ENCODE measurements at regions not wholly inside any gene's neighbourhood (a gene's known extent, or its start where the extent isn't known, plus 50 kb on each side); places are given as distances from the start of the nearest gene placed in this dataset.

- no peak for DNase-seq (ENCODE audit: low read depth)
Measured at GRCh38 chr18:45317948-45318640, 297.2 kb upstream of the SLC14A2 start.

DNA sequence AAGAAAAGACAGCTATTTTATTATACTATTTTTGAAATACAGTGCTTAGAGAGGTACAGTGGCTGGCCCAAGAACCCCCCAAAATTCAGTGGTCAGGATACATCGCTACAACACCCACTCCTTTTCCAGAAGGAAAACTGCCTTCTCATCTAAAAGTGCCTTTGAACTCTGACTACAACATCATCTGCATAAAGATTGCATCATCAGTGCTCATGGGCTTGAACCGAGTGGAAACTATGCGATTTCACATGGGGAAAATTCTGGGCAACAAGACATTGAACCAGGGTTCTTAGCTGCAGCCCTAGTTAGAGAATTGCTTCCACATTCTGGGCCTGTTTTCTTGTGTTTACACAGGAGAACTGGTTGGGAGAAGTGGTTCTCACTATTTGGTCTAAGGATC, 294.6 kb upstream of the SLC14A2 start:
- DNase-seq (ENCODE audit: low read depth), result no peak

DNA sequence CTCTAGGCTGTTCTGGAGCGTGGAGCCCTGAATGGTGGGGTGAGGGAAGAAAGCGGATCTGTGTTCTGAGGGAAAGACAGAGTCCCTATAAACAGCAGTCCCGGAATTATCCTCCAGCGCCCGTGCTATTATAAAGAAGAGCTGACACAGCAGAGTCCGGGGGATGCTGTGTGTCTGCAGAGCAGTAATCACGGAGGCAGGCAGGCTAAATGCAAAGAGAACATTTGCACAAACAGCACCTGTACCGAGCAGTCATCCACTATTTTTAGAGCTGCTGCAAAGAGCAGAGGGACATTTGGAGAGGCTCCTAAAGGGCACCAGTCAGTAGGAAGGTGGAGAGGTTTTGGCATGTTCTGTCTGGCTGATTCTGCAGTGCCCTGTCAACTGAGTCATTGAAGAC, 293.8 kb upstream of the SLC14A2 start:
- no peak for DNase-seq (ENCODE audit: low read depth)

DNA sequence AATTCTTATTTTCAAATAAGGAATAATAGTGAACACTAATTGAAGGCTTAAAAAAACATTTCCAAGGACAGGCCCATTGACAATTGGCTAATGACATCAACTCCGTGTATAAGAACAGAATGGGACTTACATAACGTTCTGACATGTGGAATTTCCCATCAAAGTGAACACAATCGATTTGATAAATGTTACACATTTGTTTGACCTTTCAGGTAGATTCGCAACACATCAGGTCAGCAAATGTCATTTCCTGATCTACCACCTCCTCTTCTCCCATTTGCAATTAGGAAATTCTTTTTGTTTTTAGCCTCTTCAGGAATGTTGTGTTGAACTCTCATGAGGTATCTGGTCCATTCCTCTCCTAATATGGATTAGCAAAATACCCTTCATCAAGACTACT, 292.9 kb upstream of the SLC14A2 start:
- no peak for DNase-seq (ENCODE audit: low read depth)

GRCh38 chr18:45324101-45324494, 291.2 kb upstream of the SLC14A2 start:
- DNase-seq (ENCODE audit: low read depth), result no peak

DNA sequence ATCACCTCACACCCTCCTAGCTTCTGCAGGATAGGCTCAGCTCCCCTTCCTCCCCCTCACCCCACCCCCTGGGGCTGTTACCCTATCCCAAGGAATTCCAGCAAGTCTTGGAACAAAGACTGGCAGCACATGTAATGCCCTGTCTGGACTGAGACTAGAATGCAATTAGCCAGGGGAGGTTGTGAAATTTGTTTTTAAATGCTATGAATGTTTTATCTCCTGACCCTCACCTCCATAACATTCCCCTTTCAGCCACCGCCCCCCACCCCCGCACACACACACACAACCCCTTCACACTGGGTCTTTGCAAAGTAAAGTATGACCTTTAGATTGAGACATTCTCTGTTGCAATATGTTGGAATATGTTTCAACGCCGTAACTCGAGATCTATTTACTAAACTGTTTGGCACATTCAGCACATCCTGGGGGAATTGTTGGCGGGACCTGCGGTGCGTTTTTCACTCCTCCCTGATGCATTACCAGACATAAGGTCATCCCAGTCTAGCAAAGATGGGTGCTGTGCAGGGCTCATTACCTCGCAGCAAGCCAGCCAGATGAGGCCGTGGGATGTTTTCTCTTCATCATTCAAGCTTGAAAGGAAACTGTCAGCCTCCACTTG, 290.7 kb upstream of the SLC14A2 start:
- no peak for DNase-seq (ENCODE audit: low read depth)

GRCh38 chr18:45325778-45326177, 289.5 kb upstream of the SLC14A2 start:
- no peak for DNase-seq (ENCODE audit: low read depth)

GRCh38 chr18:45326505-45326904, 288.8 kb upstream of the SLC14A2 start:
- no peak for DNase-seq (ENCODE audit: low read depth)

DNA sequence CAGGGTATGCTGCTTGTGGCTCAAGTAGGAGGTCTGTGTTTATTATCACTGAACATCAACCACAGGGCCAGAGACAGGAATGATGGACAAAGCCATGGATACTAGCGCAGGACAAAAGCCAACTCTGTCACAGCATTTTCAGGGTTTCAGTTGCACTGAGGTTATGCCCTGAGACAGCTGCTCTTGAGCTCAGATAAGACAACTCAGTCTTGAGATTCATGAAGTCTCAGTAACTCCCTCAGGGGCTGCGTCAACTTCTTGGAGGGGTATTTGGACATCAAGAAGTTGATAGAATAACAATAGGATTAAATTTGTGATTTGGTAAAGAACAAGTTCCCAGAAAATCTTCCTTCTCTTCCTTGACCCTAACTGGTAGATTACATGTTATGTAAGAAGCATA, 287.0 kb upstream of the SLC14A2 start:
- DNase-seq (ENCODE audit: low read depth), result no peak

DNA sequence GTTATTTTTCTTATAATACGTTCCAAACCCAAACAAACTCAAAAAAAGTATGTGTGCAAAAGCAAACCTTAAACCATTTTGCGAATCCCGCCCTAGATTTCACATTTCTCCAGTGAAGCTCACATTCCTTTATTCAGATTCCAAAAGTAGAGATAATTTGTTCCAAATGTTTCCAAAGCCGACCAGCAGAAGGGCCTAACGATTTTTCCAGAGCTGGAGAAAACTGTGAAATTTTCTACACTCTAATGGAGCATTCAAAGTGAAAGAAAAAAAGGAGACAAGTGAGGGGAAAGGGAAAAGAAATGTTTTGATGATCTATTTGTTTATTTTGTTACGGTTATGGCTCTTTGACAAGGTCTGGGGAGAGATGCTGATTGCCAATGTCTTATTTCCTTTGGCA, 286.5 kb upstream of the SLC14A2 start:
- DNase-seq (ENCODE audit: low read depth), result no peak

DNA sequence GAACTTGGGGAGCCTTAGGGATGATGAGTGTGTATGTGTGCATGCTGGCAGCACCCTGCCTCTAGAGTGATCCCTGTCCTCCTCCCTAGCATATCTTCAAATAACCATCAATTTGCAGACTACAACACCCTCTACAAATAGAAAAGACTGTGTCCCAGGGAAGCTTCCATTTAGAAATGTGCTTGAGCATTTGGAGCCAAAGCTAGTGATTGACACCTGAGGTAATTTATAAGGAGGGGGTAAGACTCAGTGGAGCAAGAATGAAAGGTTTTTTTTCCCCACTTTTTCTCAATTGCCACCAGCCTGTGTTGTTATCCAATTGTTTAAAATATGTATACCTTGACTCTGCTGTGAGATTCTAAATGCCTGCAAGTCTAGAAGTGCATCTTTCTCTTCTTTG, 286.0 kb upstream of the SLC14A2 start:
- DNase-seq (ENCODE audit: low read depth), result no peak

DNA sequence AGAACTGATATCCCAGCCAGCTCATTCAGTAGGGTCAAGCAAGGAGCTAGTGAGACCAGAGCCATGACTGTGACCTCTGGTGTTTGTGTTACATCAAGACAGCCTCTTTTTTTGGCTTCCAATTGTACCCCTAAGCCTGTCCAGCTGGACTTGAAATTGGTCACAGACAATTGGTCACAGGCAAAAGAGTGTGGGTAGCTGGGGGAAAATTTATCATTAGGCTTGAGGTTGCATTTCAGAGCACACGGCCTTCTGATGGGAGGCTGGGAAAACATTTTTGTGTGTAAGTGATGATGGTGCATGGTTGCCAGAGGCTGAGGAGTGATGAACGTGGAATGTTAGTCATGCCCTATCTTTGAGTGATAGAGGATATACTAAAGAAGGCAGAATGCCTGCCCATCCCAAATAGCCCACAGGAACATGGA, 285.1 kb upstream of the SLC14A2 start:
- DNase-seq (ENCODE audit: low read depth), result no peak

GRCh38 chr18:45332871-45333270, 282.4 kb upstream of the SLC14A2 start:
- DNase-seq (ENCODE audit: low read depth), result no peak

DNA sequence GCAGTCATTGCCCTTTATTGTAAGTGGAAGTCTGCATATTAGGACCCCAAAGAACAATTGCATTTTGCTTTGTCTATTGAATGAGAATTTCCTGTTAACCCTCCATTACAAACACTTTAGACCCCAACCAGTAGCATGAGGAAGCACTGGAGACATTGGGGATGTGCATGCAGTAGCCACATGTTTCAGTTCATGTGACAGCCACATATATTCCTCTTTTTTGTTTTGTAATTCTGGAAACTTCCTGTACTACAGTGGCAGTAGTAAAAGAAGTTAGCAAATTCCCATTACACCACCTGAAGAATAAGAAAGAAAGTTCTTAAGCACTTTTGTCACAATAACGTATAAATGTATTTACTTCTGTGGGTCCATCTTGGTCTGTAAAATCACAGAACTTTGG, 281.1 kb upstream of the SLC14A2 start:
- no peak for DNase-seq (ENCODE audit: low read depth)

DNA sequence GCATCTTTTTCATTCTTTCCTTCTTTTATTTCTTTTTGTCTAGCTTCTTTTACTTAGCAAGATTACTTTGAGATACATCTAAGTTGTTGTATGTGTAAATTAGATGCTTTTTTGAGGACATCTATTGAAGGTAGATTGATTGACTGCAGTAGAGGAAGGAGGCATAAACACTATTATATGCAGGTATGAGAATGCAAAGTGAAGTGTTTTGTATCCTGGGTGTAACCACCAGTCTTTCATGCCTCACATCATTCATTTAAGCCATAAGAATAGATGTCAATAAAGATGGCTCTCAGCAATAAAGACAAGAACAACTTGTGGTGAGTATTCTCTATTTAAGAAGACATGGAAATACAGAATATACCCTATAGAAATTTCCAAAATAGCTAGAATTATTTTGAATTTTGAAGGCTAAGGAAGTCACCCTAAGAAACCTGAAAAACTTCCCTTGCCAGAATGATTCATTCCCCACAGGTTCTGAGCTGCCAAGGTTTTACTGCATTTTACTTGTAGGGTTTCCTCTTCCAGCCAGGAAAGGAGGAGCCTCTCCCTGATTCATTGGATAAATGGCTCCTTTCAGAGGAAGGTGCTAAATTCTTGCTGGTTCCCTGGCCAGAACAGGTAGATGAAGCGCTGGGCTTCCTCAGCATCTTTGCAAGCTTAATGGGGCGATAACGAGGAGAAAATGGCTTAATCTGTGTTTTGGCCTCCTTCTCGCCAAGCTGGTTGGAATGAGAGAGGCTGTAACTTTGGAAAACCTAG, 279.8 kb upstream of the SLC14A2 start:
- no peak for DNase-seq (ENCODE audit: low read depth)

DNA sequence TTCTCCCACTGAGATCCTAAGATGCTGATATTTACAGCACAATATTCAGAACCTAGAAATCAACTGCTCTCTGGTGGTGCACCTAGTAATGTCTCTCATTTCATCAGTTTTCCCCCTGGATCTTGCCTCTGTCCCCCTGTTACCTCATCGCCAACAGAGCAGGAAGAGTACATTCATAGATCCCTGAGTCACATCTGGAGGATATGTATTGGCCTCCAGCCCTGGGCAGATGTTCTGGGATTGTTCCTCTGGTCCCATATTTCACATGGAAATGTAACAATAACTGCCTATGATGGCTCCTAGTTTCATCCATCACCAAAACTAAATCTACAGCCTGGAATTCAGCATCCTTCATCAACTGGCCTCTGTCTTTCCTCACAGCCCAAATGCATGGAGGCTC, 278.8 kb upstream of the SLC14A2 start:
- no peak for DNase-seq (ENCODE audit: low read depth)

GRCh38 chr18:45337477-45337876, 277.8 kb upstream of the SLC14A2 start:
- DNase-seq (ENCODE audit: low read depth), result no peak

GRCh38 chr18:45339810-45340550, 275.3 kb upstream of the SLC14A2 start:
- DNase-seq (ENCODE audit: low read depth), result no peak

DNA sequence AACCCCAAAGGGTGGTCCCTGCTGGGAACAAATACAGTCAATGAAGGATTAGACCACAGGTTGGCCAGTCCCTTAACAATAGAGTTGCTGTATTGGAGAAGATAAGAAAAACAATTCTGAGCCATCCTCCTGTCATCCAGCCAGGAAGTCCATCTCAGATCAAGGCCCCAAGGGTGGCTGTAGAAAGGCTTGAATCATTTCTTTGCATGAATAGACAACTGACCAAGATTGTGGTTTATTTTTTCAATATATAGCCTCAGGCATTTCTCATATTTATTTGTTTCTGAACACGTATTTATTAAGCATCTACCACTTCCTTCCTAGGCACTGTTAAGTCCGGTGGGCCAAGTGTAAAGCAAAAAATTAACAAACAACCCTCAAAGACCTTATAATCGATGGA, 274.4 kb upstream of the SLC14A2 start:
- DNase-seq (ENCODE audit: low read depth), result no peak

DNA sequence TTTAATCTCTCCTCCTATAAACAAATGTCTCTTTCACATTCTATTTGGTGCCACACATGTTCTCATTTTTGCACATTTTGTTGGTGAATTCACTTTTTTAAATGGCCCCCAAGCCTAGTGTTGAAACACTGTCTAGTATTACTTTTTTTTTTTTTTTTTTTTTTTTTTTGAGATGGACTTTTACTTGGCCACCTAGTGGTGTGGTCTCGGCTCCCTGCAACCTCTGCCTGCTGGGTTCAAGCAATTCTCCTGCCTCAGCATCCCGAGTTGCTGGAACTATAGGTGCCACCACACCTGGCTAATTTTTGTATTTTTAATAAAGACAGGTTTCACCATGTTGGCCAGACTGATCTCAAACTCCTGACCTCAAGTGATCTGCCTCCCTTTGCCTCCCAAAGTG, 273.8 kb upstream of the SLC14A2 start:
- no peak for DNase-seq (ENCODE audit: low read depth)

DNA sequence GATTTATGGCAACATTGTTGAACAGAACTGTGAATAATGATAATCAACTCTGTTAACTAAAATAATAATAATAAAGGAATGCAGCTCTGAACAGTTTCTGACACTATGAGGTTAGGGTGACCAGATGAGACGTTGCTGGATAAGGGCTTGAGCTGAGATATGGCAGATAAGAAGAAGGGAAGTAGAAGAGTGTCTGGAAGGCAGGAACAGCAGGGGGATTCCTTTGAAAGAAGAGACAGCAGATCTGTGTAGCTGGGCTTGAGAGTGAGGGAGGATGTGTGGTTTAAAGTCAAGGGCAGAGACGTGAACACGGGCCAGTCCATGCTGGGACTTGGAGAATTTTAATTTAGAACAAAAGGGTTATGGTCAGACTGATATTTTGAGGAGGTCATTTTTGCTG, 273.1 kb upstream of the SLC14A2 start:
- no peak for DNase-seq (ENCODE audit: low read depth)

- no peak for DNase-seq (ENCODE audit: low read depth)
Measured at GRCh38 chr18:45342653-45343052, 272.6 kb upstream of the SLC14A2 start.

DNA sequence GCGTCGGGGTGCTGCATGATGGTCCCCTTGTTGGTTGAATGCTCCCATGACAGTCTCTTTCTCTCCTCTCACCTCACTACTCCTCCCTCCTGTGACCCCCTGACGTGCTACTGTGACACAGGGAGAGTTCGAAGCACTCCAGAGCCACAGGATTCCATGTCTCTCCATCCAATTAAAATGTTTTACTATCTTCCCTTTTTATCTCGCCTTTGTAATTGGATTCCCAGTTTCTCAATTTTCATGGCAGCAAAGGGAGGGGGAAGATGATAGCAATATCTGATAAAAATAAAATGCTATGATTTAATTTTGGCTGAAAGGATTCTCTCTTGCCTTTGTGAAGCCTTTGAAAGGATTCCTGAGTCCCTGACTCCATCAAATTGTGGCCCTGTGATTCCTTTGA, 271.9 kb upstream of the SLC14A2 start:
- DNase-seq (ENCODE audit: low read depth), result no peak
